GM12878 (cell line): ENCODE measurements at regions not wholly inside any gene's neighbourhood (a gene's known extent, or its start where the extent isn't known, plus 50 kb on each side); places are given as distances from the start of the nearest gene placed in this dataset.

Source experiments
- ATAC-seq: fragments of 200-7000 bp; cut with Tn5 transposase; 3 replicates; pipeline ENCODE4 v1.9.1; 2020; ENCODE audit warnings: mild to moderate bottlenecking, moderate library complexity
- BruUV-seq: library from RNA; stranded (reverse); fragments of 400-500 nt; replicated peaks from 2 replicates; lab custom pipeline; 2021; lab: Mats Ljungman, UMichigan
- CTCF ChIA-PET: fragments of 300-600 bp; sonication (Branson Sonifier 250); formaldehyde crosslinking; extraction: SDS; loops from one replicate; lab custom pipeline; 2021; ENCODE audit warnings: inconsistent platforms; lab: Yijun Ruan, JAX
- POLR2A ChIA-PET: fragments of 350-600 bp; formaldehyde crosslinking; extraction: SDS; loops from one replicate; lab custom pipeline; 2021; ENCODE audit warnings: inconsistent platforms; lab: Charles Lee
- RAD21 ChIA-PET: fragments of 300-600 bp; sonication (Branson Sonifier 250); formaldehyde crosslinking; loops from one replicate; lab custom pipeline; 2023; ENCODE audit warnings: antibody characterized with exemption; ENCODE audit not compliant: unreplicated experiment; lab: Charles Lee
- SMC1A ChIA-PET: fragments of 300-600 bp; sonication (Branson Sonifier 250); formaldehyde crosslinking; loops from one replicate; lab custom pipeline; 2023; ENCODE audit not compliant: unreplicated experiment, uncharacterized antibody; lab: Charles Lee
- DNase-seq: peaks from one replicate; pipeline ENCODE4 v3.0.0-alpha.2; 2011; ENCODE audit warnings: low read depth, low spot score
- FAIRE-seq: peaks from 3 replicates; lab custom pipeline; 2011; peaks lifted over from hg19 to GRCh38; lab: Jason Lieb, UNC
- H2AFZ ChIP-seq: 2 replicates; pipeline ENCODE4 v1.6.0; 2011; ENCODE audit warnings: low read depth, low read length, control low read depth; ENCODE audit not compliant: control insufficient read depth
- H3K27ac ChIP-seq: 2 replicates; pipeline ENCODE4 v1.5.1; 2011; ENCODE audit warnings: control low read depth; ENCODE audit not compliant: control insufficient read depth, insufficient read depth
- H3K27me3 ChIP-seq, 2 experiments: replicated peaks in 1 of 2; 2 replicates each; pipeline versions ENCODE4 v1.6.0 to v1.6.1; 2011; ENCODE audit warnings: low read length in 1 of 2; ENCODE audit not compliant: control insufficient read depth in 2 of 2, insufficient read depth in 2 of 2
- H3K36me3 ChIP-seq, 2 experiments: 2 replicates each; pipeline ENCODE4 v1.5.1; 2011; ENCODE audit warnings: low read length in 1 of 2; ENCODE audit not compliant: control insufficient read depth in 2 of 2, insufficient read depth in 2 of 2
- H3K4me1 ChIP-seq: 2 replicates; pipeline ENCODE4 v1.6.1; 2011; ENCODE audit warnings: mild to moderate bottlenecking, low read length, moderate library complexity, mixed read lengths; ENCODE audit not compliant: control insufficient read depth, insufficient read depth
- H3K4me2 ChIP-seq: 2 replicates; pipeline ENCODE4 v1.6.0; 2011; ENCODE audit warnings: control low read depth; ENCODE audit not compliant: control insufficient read depth, insufficient read depth
- H3K4me3 ChIP-seq: fragments of 200-600 bp; sonication (generic); 2 replicates; pipeline ENCODE4 v1.5.1; 2016
- H3K79me2 ChIP-seq: 2 replicates; pipeline ENCODE4 v1.6.0; 2011; ENCODE audit warnings: low read length; ENCODE audit not compliant: control insufficient read depth, insufficient read depth
- H3K9ac ChIP-seq: 2 replicates; pipeline ENCODE4 v1.8.0; 2011; ENCODE audit warnings: low read length, control low read depth, mixed read lengths; ENCODE audit not compliant: control insufficient read depth, insufficient read depth
- H3K9me3 ChIP-seq: replicated peaks from 3 replicates; pipeline ENCODE4 v1.5.1; 2011; ENCODE audit warnings: mild to moderate bottlenecking, low read length; ENCODE audit not compliant: control insufficient read depth, insufficient read depth
- H4K20me1 ChIP-seq: 2 replicates; pipeline ENCODE4 v1.6.0; 2011; ENCODE audit not compliant: control insufficient read depth, insufficient read depth
- BACH1 ChIP-seq: fragments of 450-650 bp; IDR thresholded peaks from 2 replicates; pipeline ENCODE4 v1.6.1; 2017; ENCODE audit warnings: mild to moderate bottlenecking, borderline replicate concordance
- BCL11A ChIP-seq: IDR thresholded peaks from 2 replicates; pipeline ENCODE4 v1.6.1; 2011; ENCODE audit warnings: low read depth, low read length
- CUX1 ChIP-seq: IDR thresholded peaks from 2 replicates; pipeline ENCODE4 v1.6.1; 2012; ENCODE audit warnings: improper control_type of control experiment, low read depth, low read length; ENCODE audit not compliant: insufficient replicate concordance
- EP300 ChIP-seq, 2 experiments: fragments of 150-350 bp in 1 of 2; IDR thresholded peaks; 2 replicates each; pipeline ENCODE4 v1.6.1; 2011 to 2012; ENCODE audit warnings: low read depth in 2 of 2, low read length in 2 of 2, borderline replicate concordance in 1 of 2, improper control_type of control experiment in 1 of 2, inconsistent platforms in 1 of 2; ENCODE audit not compliant: control insufficient read depth in 1 of 2
- ETV6 ChIP-seq, 2 experiments: fragments of 450-650 bp in 1 of 2; IDR thresholded peaks in 1 of 2; conservative IDR thresholded peaks in 1 of 2; 2 replicates each; pipeline ENCODE4 v1.6.1; 2014; ENCODE audit warnings: antibody characterized with exemption in 1 of 2, borderline replicate concordance in 1 of 2, low read depth in 1 of 2, mild to moderate bottlenecking in 1 of 2, moderate library complexity in 1 of 2
- FOXM1 ChIP-seq: IDR thresholded peaks from 2 replicates; pipeline ENCODE4 v1.6.1; 2012; ENCODE audit warnings: low read depth, mild to moderate bottlenecking, inconsistent platforms, low read length, moderate library complexity
- MLLT1 ChIP-seq: fragments of 450-650 bp; IDR thresholded peaks from 2 replicates; pipeline ENCODE4 v1.6.1; 2016; ENCODE audit warnings: mild to moderate bottlenecking
- NR2C2 ChIP-seq: IDR thresholded peaks from 2 replicates; pipeline ENCODE4 v1.6.1; 2011; ENCODE audit warnings: borderline replicate concordance, low read depth; ENCODE audit not compliant: control insufficient read depth, insufficient read length
- RBBP5 ChIP-seq: fragments of 200-600 bp; sonication (generic); conservative IDR thresholded peaks from 2 replicates; pipeline ENCODE4 v1.6.1; 2016
- SMAD1 ChIP-seq: fragments of 450-650 bp; IDR thresholded peaks from 2 replicates; pipeline ENCODE4 v1.6.1; 2018; ENCODE audit warnings: mild to moderate bottlenecking, low read depth; ENCODE audit not compliant: partially characterized antibody
- SPI1 ChIP-seq: IDR thresholded peaks from 2 replicates; pipeline ENCODE4 v1.6.1; 2011; ENCODE audit warnings: low read depth, mild to moderate bottlenecking, low read length, moderate library complexity, borderline replicate concordance; ENCODE audit not compliant: insufficient read depth
- TAF1 ChIP-seq: IDR thresholded peaks from 2 replicates; pipeline ENCODE4 v1.6.1; 2011; ENCODE audit warnings: mild to moderate bottlenecking, low read depth, low read length, borderline replicate concordance
- TBL1XR1 ChIP-seq: IDR thresholded peaks from 2 replicates; pipeline ENCODE4 v1.6.1; 2012; ENCODE audit warnings: low read depth, low read length, improper control_type of control experiment
- WRNIP1 ChIP-seq: IDR thresholded peaks from 2 replicates; pipeline ENCODE4 v1.6.1; 2011; ENCODE audit warnings: low read depth, low read length, improper control_type of control experiment, borderline replicate concordance
- WGBS: methylation state at CpG from one replicate; pipeline ENCODE4 v1.1.6; 2016; ENCODE audit warnings: low lambda C conversion rate; ENCODE audit not compliant: insufficient replicate concordance, insufficient coverage; ENCODE audit errors: missing lambda C conversion rate; 5-methylcytosine and 5-hydroxymethylcytosine counted together
- in situ Hi-C: fragments of 300-500 bp; cut with MboI; formaldehyde crosslinking; loops from 9 replicates; pipeline ENCODE4 v1.14.3; 2018; ENCODE audit warnings: mixed read lengths
- intact Hi-C: fragments of 100-400 bp; cut with micrococcal nuclease; formaldehyde crosslinking; loops from one replicate; pipeline ENCODE4 v1.14.2; 2022; ENCODE audit not compliant: unreplicated experiment

GRCh38 chr14:56046546-56046945 is 71.7 kb upstream of the PELI2 start (continued):
- no peak for TF ChIP-seq ETV6 (conservative IDR thresholded peaks at IDR 0.05 in 1 of 2, IDR thresholded peaks at IDR 0.05 in 1 of 2; ENCODE audit: borderline replicate concordance in 1 of 2, low read depth in 1 of 2)
- TF ChIP-seq SPI1 = no peak
- no peak for TF ChIP-seq MLLT1
- TF ChIP-seq BACH1 = no peak
- TF ChIP-seq TAF1 = no peak
- TF ChIP-seq WRNIP1 = no peak
- no peak for TF ChIP-seq RBBP5
- TF ChIP-seq NR2C2 = no peak

GRCh38 chr14:56046996-56047395 is 71.2 kb upstream of the PELI2 start:
- RAD21 ChIA-PET = no interaction called here
- no TSS peak for BruUV-seq
- no peaks in the 10 kb centered on the region for H4K20me1 ChIP-seq
- no peak overlapping the region for H3K4me3 ChIP-seq
- SMC1A ChIA-PET = interaction anchor here (1.3 kb wide), 1 partner anchor 10 kb away, joined by 3 read pairs; no protein-coding TSS in a partner anchor
- ATAC-seq = no peak
- no peaks in the 10 kb centered on the region for H3K27me3 ChIP-seq
- H2AFZ ChIP-seq = no peak overlapping the region
- no peaks in the 10 kb centered on the region for H3K9me3 ChIP-seq
- H3K79me2 ChIP-seq = no peaks in the 10 kb centered on the region
- POLR2A ChIA-PET = no interaction called here
- CTCF ChIA-PET = no interaction called here
- no peak for DNase-seq
- intact Hi-C loops (no loop called here), in situ Hi-C loops (no loop called here)
- no peak overlapping the region for H3K27ac ChIP-seq
- H3K36me3 ChIP-seq = no peaks in the 10 kb centered on the region
- no peak overlapping the region for H3K4me2 ChIP-seq
- 0% methylated on average over 1 of the region's 1 CpG for WGBS
- H3K4me1 ChIP-seq = no peaks in the 10 kb centered on the region
- no peak for FAIRE-seq
- H3K9ac ChIP-seq = no peak overlapping the region
- TF ChIP-seq TBL1XR1 (no peak), FOXM1 (no peak), SMAD1 (no peak), BCL11A (no peak), CUX1 (no peak), EP300 (IDR thresholded peaks at IDR 0.05; ENCODE audit: borderline replicate concordance in 1 of 2, control insufficient read depth in 1 of 2, low read depth in 2 of 2, low read length in 2 of 2) (no peak)
